ENCODE measurements at regions not wholly inside any gene's neighbourhood (a gene's known extent, or its start where the extent isn't known, plus 50 kb on each side); places are given as distances from the start of the nearest gene placed in this dataset.
"Not testable (repeated sequence)": the region's sequence is repeated elsewhere in the genome, so short reads cannot be mapped to it uniquely, and the experiment has no call there.

DNA sequence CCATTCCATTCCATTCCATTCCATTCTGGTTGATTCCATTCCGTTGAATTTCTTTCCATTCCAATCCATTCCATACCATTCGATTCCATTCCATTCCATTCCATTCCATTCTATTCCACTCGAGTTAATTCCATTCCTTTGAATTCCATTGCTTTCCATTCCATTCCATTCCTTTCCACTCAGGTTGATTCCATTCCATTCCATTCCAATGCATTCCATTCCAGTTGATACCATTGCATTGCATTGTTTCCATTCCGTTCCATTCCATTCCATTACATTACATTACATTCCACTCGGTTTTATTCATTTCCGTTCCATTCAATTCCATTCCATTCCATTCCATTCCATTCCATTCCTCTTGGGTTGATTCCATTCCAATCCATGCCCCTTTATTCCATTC is 161.5 kb downstream of the CWH43 start:
- TF ChIP-seq, protein P1, sequence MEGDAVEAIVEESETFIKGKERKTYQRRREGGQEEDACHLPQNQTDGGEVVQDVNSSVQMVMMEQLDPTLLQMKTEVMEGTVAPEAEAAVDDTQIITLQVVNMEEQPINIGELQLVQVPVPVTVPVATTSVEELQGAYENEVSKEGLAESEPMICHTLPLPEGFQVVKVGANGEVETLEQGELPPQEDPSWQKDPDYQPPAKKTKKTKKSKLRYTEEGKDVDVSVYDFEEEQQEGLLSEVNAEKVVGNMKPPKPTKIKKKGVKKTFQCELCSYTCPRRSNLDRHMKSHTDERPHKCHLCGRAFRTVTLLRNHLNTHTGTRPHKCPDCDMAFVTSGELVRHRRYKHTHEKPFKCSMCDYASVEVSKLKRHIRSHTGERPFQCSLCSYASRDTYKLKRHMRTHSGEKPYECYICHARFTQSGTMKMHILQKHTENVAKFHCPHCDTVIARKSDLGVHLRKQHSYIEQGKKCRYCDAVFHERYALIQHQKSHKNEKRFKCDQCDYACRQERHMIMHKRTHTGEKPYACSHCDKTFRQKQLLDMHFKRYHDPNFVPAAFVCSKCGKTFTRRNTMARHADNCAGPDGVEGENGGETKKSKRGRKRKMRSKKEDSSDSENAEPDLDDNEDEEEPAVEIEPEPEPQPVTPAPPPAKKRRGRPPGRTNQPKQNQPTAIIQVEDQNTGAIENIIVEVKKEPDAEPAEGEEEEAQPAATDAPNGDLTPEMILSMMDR (IDR thresholded peaks at IDR 0.05) = not testable (repeated sequence)
- not testable (repeated sequence) for TF ChIP-seq EZH2 (IDR thresholded peaks at IDR 0.05; ENCODE audit: borderline replicate concordance, insufficient read depth, low read depth, low read length, poor library complexity, severe bottlenecking)
